ENCODE measurements at regions not wholly inside any gene's neighbourhood (a gene's known extent, or its start where the extent isn't known, plus 50 kb on each side); places are given as distances from the start of the nearest gene placed in this dataset.
"Not testable (repeated sequence)": the region's sequence is repeated elsewhere in the genome, so short reads cannot be mapped to it uniquely, and the experiment has no call there.

DNA sequence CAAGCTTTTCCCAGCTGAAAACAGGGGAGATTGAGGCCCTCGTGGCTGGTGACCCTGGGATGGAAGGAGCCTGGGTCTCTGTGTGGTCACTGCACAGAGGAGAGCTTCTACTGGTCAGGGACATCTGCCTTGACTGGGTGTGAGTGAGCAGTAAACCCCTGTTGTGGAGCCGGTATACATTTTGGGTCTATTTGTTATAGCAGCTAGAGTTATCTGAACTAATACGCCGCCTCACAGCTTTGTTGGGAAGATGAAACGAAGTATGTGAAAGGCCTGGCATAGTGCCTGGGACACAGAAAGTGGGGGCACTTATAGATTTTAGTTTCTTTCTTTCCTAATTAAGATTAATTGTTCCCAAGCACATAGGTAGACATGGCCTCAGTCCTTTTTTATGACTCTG lies 72.2 kb upstream of the HPCAL1 start:
- TF ChIP-seq, protein P1, sequence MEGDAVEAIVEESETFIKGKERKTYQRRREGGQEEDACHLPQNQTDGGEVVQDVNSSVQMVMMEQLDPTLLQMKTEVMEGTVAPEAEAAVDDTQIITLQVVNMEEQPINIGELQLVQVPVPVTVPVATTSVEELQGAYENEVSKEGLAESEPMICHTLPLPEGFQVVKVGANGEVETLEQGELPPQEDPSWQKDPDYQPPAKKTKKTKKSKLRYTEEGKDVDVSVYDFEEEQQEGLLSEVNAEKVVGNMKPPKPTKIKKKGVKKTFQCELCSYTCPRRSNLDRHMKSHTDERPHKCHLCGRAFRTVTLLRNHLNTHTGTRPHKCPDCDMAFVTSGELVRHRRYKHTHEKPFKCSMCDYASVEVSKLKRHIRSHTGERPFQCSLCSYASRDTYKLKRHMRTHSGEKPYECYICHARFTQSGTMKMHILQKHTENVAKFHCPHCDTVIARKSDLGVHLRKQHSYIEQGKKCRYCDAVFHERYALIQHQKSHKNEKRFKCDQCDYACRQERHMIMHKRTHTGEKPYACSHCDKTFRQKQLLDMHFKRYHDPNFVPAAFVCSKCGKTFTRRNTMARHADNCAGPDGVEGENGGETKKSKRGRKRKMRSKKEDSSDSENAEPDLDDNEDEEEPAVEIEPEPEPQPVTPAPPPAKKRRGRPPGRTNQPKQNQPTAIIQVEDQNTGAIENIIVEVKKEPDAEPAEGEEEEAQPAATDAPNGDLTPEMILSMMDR (IDR thresholded peaks at IDR 0.05): no peak
- TF ChIP-seq POLR2A (IDR thresholded peaks at IDR 0.05): no peak
- intact Hi-C loops (cut with DNase I): no loop called here
- WGBS, 4 donors: 93 to 99% (median 96%) methylated on average over 4 to 5 of the region's 5 CpGs
- Histone ChIP-seq H3K4me1 (replicated peaks in 1 of 2) (no peaks in the 10 kb centered on the region), H3K27me3 (no peaks in the 10 kb centered on the region), H3K9me3 (replicated peaks in 1 of 3) (no peaks in the 10 kb centered on the region), H3K36me3 (replicated peaks in 1 of 2) (no peaks in the 10 kb centered on the region), H3K27ac (no peak overlapping the region), H3K4me3 (no peak overlapping the region)
- no peak for DNase-seq

DNA sequence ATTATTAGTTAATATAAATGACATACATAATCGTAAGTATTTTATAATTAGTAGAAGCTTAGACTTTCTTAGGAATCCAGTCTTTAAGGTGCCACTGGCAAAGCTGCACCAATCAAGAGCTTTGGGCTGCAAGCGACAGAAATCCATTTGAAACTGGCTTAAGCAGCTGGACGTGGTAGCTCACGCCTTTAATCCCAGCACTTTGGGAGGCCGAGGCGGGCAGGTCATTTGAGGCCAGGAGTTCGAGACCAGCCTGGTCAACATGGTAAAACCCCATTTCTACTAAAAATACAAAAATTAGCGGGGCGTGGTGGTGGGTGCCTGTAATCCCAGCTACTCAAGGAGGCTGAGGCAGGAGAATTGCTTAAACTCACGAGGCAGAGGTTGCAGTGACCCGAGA lies 71.8 kb upstream of the HPCAL1 start:
- DNase-seq; H3K36me3 ChIP-seq (replicated peaks in 1 of 2); intact Hi-C loops (cut with DNase I); H3K4me3 ChIP-seq; H3K27me3 ChIP-seq; H3K27ac ChIP-seq; H3K9me3 ChIP-seq (replicated peaks in 1 of 3); H3K4me1 ChIP-seq (replicated peaks in 1 of 2): not testable (repeated sequence)
- WGBS, 4 donors: 90 to 95% (median 92%) methylated on average over 11 of the region's 11 CpGs

DNA sequence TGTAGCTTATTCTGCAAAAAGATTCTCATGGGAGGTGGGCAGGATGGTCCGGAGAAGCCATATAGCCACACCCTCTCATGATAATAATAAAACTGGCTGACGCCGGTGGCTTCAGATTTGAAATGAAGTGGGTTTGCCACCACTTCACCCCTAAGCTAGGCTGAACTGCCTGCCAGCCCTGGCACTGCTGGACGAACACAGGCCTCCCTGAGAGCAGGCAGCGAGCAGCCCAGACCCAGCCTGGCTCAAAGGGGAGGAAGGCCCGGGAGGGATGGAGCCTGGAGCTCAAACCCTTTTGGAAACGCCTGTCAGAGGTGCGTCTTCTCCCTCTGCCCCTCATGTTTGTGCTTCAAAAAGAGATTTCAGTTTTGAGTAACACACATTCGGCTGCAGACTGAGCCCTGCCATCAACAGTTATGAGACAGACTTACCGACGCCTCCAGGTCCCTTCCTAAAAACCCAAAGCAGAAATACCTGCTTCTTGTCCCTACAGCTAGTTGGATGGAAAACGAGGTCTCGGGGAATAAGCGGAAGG lies 71.1 kb upstream of the HPCAL1 start:
- TF ChIP-seq, protein P1 (IDR thresholded peaks at IDR 0.05): no peak
- no peak for TF ChIP-seq POLR2A (IDR thresholded peaks at IDR 0.05)
- DNase-seq: no peak
- Histone ChIP-seq H3K4me3 (no peak overlapping the region), H3K9me3 (replicated peaks in 1 of 3) (no peaks in the 10 kb centered on the region), H3K36me3 (replicated peaks in 1 of 2) (no peaks in the 10 kb centered on the region), H3K27me3 (no peaks in the 10 kb centered on the region), H3K27ac (no peak overlapping the region), H3K4me1 (replicated peaks in 1 of 2) (no peaks in the 10 kb centered on the region)
- WGBS, 4 donors: 83 to 88% (median 86%) methylated on average over 12 to 14 of the region's 14 CpGs
- intact Hi-C loops (cut with DNase I): no loop called here

DNA sequence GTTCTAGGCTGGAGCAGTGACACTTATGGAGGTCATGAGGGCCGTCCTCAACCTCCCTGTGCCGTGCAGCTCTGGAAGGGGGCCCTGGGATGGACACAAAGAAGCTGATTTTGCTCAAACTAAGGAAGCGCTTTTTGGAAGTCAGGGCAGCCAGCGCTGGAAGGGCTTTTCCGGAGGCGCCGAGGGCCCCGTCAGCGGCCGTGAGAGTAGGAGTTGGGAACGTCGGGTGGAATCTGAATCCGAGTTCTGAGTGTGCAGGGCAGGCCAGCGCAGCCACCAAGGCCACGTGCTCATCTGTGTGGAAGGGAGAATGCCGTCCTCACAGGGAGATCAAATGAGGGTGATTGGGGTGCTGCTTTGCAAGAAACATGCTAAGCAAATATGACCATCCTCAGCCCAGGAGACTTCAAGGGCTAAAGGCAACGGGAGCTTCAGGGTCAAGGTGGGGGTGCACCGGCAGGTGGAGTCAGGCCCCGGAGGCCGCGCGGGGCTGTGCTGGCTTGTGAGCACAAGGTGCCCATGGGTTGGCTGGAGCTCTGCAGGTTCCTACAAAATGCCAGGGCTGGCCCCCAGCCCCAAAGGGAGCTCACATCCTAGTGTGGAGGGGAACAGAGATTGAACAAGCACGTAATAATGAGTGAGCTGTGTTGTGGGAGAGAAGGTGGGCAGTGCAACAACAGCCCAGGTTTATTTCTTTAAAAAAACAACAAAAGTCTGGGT lies 70.4 kb upstream of the HPCAL1 start:
- no peak for DNase-seq
- no peaks in the 10 kb centered on the region for H3K36me3 ChIP-seq (replicated peaks in 1 of 2)
- H3K9me3 ChIP-seq (replicated peaks in 1 of 3): no peaks in the 10 kb centered on the region
- no peaks in the 10 kb centered on the region for H3K4me1 ChIP-seq (replicated peaks in 1 of 2)
- H3K27ac ChIP-seq: no peak overlapping the region
- intact Hi-C loops (cut with DNase I): no loop called here
- 82 to 86% (median 83%) methylated on average over 19 to 23 of the region's 23 CpGs for WGBS, 4 donors
- H3K4me3 ChIP-seq: no peak overlapping the region
- TF ChIP-seq, protein P1 (IDR thresholded peaks at IDR 0.05): no peak
- TF ChIP-seq POLR2A (IDR thresholded peaks at IDR 0.05): no peak
- no peaks in the 10 kb centered on the region for H3K27me3 ChIP-seq

Measured in adrenal gland (tissue), 9 donors.